Upper lobe of left lung (tissue), 6 donors: ENCODE measurements at regions not wholly inside any gene's neighbourhood (a gene's known extent, or its start where the extent isn't known, plus 50 kb on each side); places are given as distances from the start of the nearest gene placed in this dataset.

Experiments
- ATAC-seq, 2 donors: fragments of 200-7000 bp; cut with Tn5 transposase; one replicate each; pipeline ENCODE4 v1.9.1; 2022; ENCODE audit warnings: mild to moderate bottlenecking in 2 of 2, moderate library complexity in 2 of 2; ENCODE audit not compliant: low FRiP score in 2 of 2
- DNase-seq, 2 donors: peaks; one replicate each; pipeline ENCODE4 v3.0.0-alpha.2; 2019 to 2020
- H3K27ac ChIP-seq, 4 donors: fragments of 200-600 bp; sonication (generic); one replicate each; pipeline ENCODE4 v1.5.1; 2016 to 2019
- H3K27me3 ChIP-seq, 4 donors: fragments of 200-600 bp; sonication (generic); one replicate each; pipeline ENCODE4 v1.5.1; 2017 to 2019
- H3K36me3 ChIP-seq, 4 donors: fragments of 200-600 bp; sonication (generic); one replicate each; pipeline ENCODE4 v1.5.1; 2016 to 2019
- H3K4me1 ChIP-seq, 4 donors: fragments of 200-600 bp; sonication (generic); one replicate each; pipeline ENCODE4 v1.5.1; 2018 to 2019
- H3K4me3 ChIP-seq, 4 donors: fragments of 200-600 bp; sonication (generic); one replicate each; pipeline ENCODE4 v1.5.1; 2017 to 2019; ENCODE audit warnings: mild to moderate bottlenecking in 2 of 4, moderate library complexity in 1 of 4
- H3K9me3 ChIP-seq, 4 donors: fragments of 200-600 bp; sonication (generic); one replicate each; pipeline ENCODE4 v1.5.1; 2018 to 2019
- EP300 ChIP-seq, 4 donors: sonication (generic); formaldehyde crosslinking; IDR thresholded peaks; one replicate each; pipeline ENCODE4 v1.5.1; 2017; ENCODE audit warnings: antibody characterized with exemption in 4 of 4, control low read depth in 2 of 4
- POLR2A ChIP-seq, 4 donors: fragments of 450-650 bp; IDR thresholded peaks; one replicate each; pipeline ENCODE4 v1.5.1; 2016 to 2017; ENCODE audit warnings: antibody characterized with exemption in 4 of 4, mild to moderate bottlenecking in 2 of 4
- POLR2AphosphoS5 ChIP-seq, 2 donors: sonication (generic); formaldehyde crosslinking; IDR thresholded peaks; one replicate each; pipeline ENCODE4 v1.5.1; 2017; ENCODE audit warnings: antibody characterized with exemption in 2 of 2
- WGBS, 2 donors: methylation state at CpG; one replicate each; pipeline ENCODE4 v1.1.5; 2017 to 2018; 5-methylcytosine and 5-hydroxymethylcytosine counted together
- TF ChIP-seq, protein P1 (sequence below), 6 experiments: fragments of 450-650 bp in 4 of 6; fragments of 200-600 bp in 2 of 6; sonication (generic) in 2 of 6; IDR thresholded peaks; one replicate each; pipeline ENCODE4 v1.5.1; 2016 to 2019; ENCODE audit warnings: antibody characterized with exemption in 6 of 6
- donor health status: DM: no; HTN: no; CAD: no; lungs with moderate emphysema.
- donor health status: DM: no; HTN: yes; CAD: no; lungs with severe emphysema.

GRCh38 chr2:204176306-204176705 is 239.7 kb downstream of the ICOS start:
- TF ChIP-seq POLR2AphosphoS5 (IDR thresholded peaks at IDR 0.05) = no peak
- TF ChIP-seq POLR2A (IDR thresholded peaks at IDR 0.05) = no peak
- no peak for TF ChIP-seq EP300 (IDR thresholded peaks at IDR 0.05)
- TF ChIP-seq, protein P1, sequence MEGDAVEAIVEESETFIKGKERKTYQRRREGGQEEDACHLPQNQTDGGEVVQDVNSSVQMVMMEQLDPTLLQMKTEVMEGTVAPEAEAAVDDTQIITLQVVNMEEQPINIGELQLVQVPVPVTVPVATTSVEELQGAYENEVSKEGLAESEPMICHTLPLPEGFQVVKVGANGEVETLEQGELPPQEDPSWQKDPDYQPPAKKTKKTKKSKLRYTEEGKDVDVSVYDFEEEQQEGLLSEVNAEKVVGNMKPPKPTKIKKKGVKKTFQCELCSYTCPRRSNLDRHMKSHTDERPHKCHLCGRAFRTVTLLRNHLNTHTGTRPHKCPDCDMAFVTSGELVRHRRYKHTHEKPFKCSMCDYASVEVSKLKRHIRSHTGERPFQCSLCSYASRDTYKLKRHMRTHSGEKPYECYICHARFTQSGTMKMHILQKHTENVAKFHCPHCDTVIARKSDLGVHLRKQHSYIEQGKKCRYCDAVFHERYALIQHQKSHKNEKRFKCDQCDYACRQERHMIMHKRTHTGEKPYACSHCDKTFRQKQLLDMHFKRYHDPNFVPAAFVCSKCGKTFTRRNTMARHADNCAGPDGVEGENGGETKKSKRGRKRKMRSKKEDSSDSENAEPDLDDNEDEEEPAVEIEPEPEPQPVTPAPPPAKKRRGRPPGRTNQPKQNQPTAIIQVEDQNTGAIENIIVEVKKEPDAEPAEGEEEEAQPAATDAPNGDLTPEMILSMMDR (IDR thresholded peaks at IDR 0.05) = no peak
- no peaks in the 10 kb centered on the region for H3K9me3 ChIP-seq
- ATAC-seq = no peak
- no peak for DNase-seq
- no peaks in the 10 kb centered on the region for H3K36me3 ChIP-seq
- no peak overlapping the region for H3K4me3 ChIP-seq
- H3K27ac ChIP-seq = no peak overlapping the region
- 100% methylated on average over 1 of the region's 1 CpG for WGBS, 2 donors
- H3K27me3 ChIP-seq = no peaks in the 10 kb centered on the region
- no peaks in the 10 kb centered on the region for H3K4me1 ChIP-seq

GRCh38 chr2:204177251-204177976 is 240.9 kb downstream of the ICOS start:
- Histone ChIP-seq H3K4me3 (no peak overlapping the region), H3K27ac (no peak overlapping the region), H3K9me3 (no peaks in the 10 kb centered on the region), H3K36me3 (no peaks in the 10 kb centered on the region), H3K4me1 (no peaks in the 10 kb centered on the region), H3K27me3 (no peaks in the 10 kb centered on the region)
- DNase-seq (no peak), ATAC-seq (no peak)
- TF ChIP-seq POLR2A (IDR thresholded peaks at IDR 0.05) (no peak), POLR2AphosphoS5 (IDR thresholded peaks at IDR 0.05) (no peak), EP300 (IDR thresholded peaks at IDR 0.05) (no peak)
- TF ChIP-seq, protein P1 (IDR thresholded peaks at IDR 0.05) = no peak
- 84 to 89% methylated on average over 2 to 4 of the region's 4 CpGs for WGBS, 2 donors

DNA sequence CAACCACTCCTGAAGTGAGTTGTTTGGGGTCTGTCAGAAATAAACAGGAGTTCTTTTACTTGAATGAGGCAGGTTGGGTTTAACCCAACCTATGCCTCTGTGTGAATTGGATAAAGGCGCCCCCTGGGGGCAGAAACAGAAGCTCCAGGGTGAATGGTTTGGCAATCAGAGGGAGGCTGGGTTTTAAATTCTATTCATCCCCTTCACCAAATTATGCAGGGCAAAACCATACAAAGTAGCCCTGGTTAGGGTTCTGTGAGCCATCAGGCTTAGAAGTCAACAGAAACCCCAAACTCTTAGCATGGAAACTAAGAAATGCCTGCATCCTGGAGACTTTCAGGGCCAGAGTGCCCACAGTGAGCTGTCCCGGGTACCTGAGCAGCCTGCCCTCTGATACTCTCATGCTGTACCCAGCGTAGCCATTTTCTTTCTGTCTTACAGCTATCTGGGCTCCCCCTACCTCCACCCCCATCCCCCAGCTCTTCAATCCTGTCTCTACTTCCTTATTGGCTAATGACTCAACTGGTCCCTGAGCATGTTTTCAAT is 241.5 kb downstream of the ICOS start:
- DNase-seq = peak in 1 of 2 donors; percentile 25
- ATAC-seq = peak in 1 of 2 donors; percentile 70

DNA sequence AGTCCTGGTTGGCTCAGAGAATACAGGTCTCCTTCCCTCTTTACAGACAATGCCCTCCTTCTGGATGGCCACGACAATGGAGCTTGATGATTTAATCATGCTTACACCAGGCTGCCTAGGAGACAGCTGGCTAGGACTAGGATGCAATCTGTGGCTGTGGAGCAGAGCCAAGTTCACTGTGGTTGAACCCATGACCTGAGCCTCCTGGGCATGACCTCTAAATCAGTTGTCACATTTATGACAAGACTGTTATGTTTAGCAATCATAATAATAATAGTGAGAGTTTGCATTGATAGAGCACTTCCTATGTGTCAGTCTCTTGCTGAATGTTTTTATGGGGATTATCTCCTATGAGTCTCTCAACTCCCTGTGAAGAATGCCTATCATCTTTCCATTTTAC is 244.1 kb downstream of the ICOS start:
- no peak for DNase-seq
- Histone ChIP-seq H3K27ac (no peak overlapping the region), H3K27me3 (no peaks in the 10 kb centered on the region), H3K4me1 (peaks cover 0 to 4% (median 0%) of the 10 kb centered on the region in 4 donors), H3K4me3 (no peak overlapping the region), H3K36me3 (no peaks in the 10 kb centered on the region), H3K9me3 (no peaks in the 10 kb centered on the region)
- 29 to 64% methylated on average over 1 of the region's 1 CpG for WGBS, 2 donors
- no peak for TF ChIP-seq POLR2A (IDR thresholded peaks at IDR 0.05)
- TF ChIP-seq, protein P1 (IDR thresholded peaks at IDR 0.05) = no peak
- TF ChIP-seq POLR2AphosphoS5 (IDR thresholded peaks at IDR 0.05) = no peak
- no peak for TF ChIP-seq EP300 (IDR thresholded peaks at IDR 0.05)
- ATAC-seq = peak in 1 of 2 donors; percentile 42

More for the DNA sequence above, 241.5 kb downstream of the ICOS start:
- WGBS, 2 donors = 47 to 67% methylated on average over 3 of the region's 3 CpGs
- TF ChIP-seq EP300 (IDR thresholded peaks at IDR 0.05) (no peak), POLR2AphosphoS5 (IDR thresholded peaks at IDR 0.05) (no peak), POLR2A (IDR thresholded peaks at IDR 0.05) (no peak)
- TF ChIP-seq, protein P1 (IDR thresholded peaks at IDR 0.05) = peak in 5 of 6 experiments; percentile 23 to 55 (median 46)
- Histone ChIP-seq H3K27me3 (no peaks in the 10 kb centered on the region), H3K9me3 (no peaks in the 10 kb centered on the region), H3K4me3 (no peak overlapping the region), H3K36me3 (no peaks in the 10 kb centered on the region), H3K27ac (no peak overlapping the region), H3K4me1 (no peaks in the 10 kb centered on the region)
